T-helper 17 cell (primary cell): ENCODE measurements at regions not wholly inside any gene's neighbourhood (a gene's known extent, or its start where the extent isn't known, plus 50 kb on each side); places are given as distances from the start of the nearest gene placed in this dataset.

Experiments used
- ATAC-seq: fragments of 150-1000 bp; cut with Tn5 transposase; 2 replicates; pipeline ENCODE4 v1.10.0; 2021; ENCODE audit warnings: mild to moderate bottlenecking, moderate library complexity
- DNase-seq, 3 donors: peaks; one replicate each; pipeline versions ENCODE4 v3.0.0 to v3.0.0-alpha.2; 2020 to 2021
- H3K9me3 ChIP-seq: one replicate; pipeline ENCODE4 v1.7.0; 2013; ENCODE audit warnings: low read length, mild to moderate bottlenecking; ENCODE audit not compliant: control insufficient read depth, poor library complexity, severe bottlenecking
- H3K27ac Mint-ChIP-seq: one replicate; pipeline ENCODE4 v1.8.0; 2022; ENCODE audit warnings: mild to moderate bottlenecking, moderate library complexity, mixed read lengths
- H3K27me3 Mint-ChIP-seq: one replicate; pipeline ENCODE4 v1.8.0; 2022; ENCODE audit warnings: mixed read lengths
- H3K36me3 Mint-ChIP-seq: one replicate; pipeline ENCODE4 v1.8.0; 2022; ENCODE audit warnings: low read depth, mixed read lengths
- H3K4me1 Mint-ChIP-seq: one replicate; pipeline ENCODE4 v1.8.0; 2022; ENCODE audit warnings: mild to moderate bottlenecking, mixed read lengths
- H3K4me3 Mint-ChIP-seq: one replicate; pipeline ENCODE4 v1.8.0; 2022; ENCODE audit warnings: mild to moderate bottlenecking, moderate library complexity, mixed read lengths

DNA sequence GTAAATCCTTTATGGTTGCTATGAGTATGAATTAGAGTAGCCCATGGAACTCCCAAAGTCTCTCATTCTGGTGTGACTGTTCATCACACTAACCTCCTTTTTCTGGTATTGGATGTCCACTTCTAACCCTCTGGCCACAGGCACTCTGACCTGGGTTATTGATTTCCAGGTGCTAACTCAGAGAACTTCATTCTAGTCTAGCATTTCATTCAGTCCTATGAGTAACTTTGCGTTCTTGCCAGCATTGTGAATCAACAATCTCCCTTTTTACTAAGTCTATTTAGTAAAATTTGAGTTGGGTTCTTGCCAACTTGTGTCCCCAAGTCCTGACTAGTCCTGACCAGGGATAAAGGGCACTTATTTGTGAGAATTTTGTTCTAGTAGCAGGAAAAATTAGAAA, 103.5 kb downstream of the SNX18 start:
- H3K36me3 Mint-ChIP-seq = peaks cover 2% of the 10 kb centered on the region
- ATAC-seq = no peak

DNA sequence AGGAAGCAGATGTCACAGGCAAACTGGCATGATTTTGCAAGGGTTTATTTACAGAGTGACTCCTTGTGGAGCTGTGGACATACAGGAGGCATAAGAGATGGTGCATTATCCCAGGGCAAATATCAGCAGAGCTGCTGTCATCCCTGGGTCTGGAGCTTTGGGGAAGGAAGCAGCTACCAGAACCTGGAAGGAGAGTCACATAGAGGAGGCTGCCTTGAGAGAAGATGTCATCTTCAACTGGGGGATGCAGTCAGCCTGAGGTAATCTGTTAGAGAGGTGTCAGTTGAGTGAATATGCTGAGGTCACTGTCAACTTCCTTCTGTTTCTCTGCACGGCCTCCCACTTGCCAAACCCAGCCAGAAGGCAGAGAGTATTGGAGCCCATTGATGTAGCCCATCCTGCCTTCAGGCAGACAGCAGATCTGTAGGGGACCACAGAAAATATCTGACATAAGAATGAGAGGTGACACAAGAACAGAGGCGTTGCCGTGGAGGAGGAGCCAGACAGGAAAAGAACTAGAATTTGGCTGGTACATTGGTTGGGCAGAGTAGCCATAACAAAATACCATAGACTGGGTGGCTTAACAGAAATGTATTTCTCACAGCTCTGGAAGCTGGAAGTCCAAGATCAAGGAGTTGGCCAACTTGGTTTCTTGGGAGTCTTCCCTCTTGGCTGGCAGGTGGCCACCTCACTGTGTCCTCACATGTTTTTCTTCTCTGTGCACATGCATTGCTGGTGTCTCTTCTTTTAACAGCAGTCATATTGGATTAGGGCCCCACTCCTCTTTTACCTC, 102.8 kb downstream of the SNX18 start:
- no peak for ATAC-seq
- no peaks in the 10 kb centered on the region for H3K9me3 ChIP-seq
- no peak for DNase-seq
- H3K27ac Mint-ChIP-seq = no peak overlapping the region
- H3K4me1 Mint-ChIP-seq = peaks cover 12% of the 10 kb centered on the region
- peaks cover 6% of the 10 kb centered on the region for H3K27me3 Mint-ChIP-seq
- peaks cover 2% of the 10 kb centered on the region for H3K36me3 Mint-ChIP-seq
- H3K4me3 Mint-ChIP-seq = no peak overlapping the region

More for the DNA sequence above, 103.5 kb downstream of the SNX18 start:
- Mint-ChIP-seq H3K4me1 (peaks cover 7% of the 10 kb centered on the region), H3K27me3 (peaks cover 6% of the 10 kb centered on the region), H3K4me3 (no peak overlapping the region), H3K27ac (no peak overlapping the region)
- no peaks in the 10 kb centered on the region for H3K9me3 ChIP-seq
- DNase-seq = no peak

DNA sequence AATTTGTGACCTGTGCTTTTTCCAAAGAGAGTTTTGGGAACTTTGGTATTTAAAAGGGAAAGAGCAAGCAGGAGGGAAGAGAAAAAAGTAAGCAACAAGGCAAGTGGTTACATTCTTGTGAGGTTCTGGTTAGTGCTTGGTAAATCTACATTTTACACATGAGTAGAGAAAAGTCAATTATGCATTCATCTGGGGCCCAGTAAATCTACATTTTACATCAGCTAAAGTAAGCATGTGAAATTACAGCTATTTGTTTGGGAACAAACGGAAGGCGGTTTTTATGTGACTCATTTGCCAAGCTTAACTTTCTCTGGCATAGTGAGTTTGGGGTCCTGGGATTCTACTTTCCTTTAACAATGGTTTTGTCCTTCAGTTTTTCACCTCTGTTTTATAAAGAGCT, 102.2 kb downstream of the SNX18 start:
- peaks cover 6% of the 10 kb centered on the region for H3K27me3 Mint-ChIP-seq
- no peak overlapping the region for H3K4me3 Mint-ChIP-seq
- no peaks in the 10 kb centered on the region for H3K9me3 ChIP-seq
- peaks cover 14% of the 10 kb centered on the region for H3K4me1 Mint-ChIP-seq
- no peak for ATAC-seq
- H3K27ac Mint-ChIP-seq = no peak overlapping the region
- DNase-seq = no peak
- peaks cover 2% of the 10 kb centered on the region for H3K36me3 Mint-ChIP-seq

DNA sequence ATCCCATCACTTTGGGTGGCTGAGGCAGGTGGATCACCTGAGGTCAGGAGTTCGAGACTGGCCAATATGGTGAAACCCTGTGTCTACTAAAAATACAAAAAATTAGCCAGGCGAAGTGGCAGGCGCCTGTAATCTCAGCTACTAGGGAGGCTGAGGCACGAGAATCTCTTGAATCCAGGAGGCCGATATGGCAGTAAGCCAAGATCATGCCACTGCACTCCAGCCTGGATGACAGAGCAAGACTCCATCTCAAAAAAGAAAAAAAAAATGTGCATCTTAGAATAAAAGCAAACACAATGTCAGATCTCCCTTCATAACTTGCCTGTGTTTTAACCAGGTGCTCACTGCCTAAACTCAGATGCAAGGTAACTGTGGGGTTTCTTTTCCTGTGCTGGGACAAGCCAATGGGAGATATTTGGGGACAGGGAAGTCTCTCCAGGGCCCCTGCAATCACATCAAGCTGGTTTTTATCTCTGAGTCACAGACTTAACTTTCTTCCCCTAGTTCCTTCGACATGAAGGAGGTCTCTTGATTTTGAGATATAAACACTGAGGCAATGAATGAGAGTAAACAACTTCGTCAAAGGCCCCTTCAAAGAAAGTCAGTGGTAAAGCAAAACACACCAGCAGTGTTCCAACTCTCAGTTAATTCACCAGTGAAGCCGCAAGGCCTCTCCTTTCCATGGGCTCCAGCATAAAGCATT, 99.1 kb downstream of the SNX18 start:
- Mint-ChIP-seq H3K27ac (no peak overlapping the region), H3K4me1 (peaks cover 14% of the 10 kb centered on the region), H3K36me3 (peaks cover 2% of the 10 kb centered on the region), H3K4me3 (no peak overlapping the region), H3K27me3 (peaks cover 6% of the 10 kb centered on the region)
- DNase-seq (no peak), ATAC-seq (no peak)
- no peaks in the 10 kb centered on the region for H3K9me3 ChIP-seq

DNA sequence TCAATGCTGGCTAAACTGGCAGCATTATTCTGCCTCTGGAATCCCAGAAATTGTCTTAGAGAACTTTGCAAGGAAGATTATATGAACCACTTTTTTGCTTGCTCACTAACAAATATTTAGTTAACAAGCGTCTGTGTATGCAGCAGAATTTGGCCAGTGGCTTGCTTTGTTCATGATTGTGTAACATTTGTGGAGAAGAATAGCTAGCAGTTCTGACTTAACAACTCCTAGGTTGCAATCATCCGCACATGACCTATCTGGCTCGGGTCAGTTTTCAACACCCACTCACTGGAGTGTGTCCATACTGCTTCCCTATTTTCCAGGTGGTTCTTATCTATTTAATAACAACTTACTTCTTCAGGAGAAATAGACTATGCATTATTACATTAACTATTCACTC, 98.5 kb downstream of the SNX18 start:
- Mint-ChIP-seq H3K36me3 (peaks cover 2% of the 10 kb centered on the region), H3K4me1 (peaks cover 18% of the 10 kb centered on the region), H3K27ac (no peak overlapping the region), H3K4me3 (no peak overlapping the region), H3K27me3 (peaks cover 6% of the 10 kb centered on the region)
- no peaks in the 10 kb centered on the region for H3K9me3 ChIP-seq
- DNase-seq (no peak), ATAC-seq (no peak)

DNA sequence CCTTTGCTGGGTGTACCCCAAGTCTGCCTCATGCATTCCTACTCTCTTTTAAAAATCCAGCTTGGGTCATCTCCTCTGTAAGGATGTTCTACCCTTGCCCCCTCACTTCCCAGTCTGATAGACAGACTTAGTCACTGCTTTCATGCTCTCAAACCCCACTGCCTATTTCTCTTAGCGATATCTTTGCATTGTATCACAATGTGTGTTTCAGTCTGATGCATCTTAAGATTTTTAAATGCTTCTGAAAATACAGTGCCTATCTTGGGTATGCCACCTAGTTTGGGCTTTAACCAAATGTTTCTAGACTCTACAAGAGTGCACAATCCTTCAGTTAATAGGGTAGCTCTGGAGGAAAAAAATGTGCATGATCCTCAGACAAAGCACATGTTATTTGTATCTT, 97.8 kb downstream of the SNX18 start:
- H3K27ac Mint-ChIP-seq = no peak overlapping the region
- ATAC-seq = no peak

DNA sequence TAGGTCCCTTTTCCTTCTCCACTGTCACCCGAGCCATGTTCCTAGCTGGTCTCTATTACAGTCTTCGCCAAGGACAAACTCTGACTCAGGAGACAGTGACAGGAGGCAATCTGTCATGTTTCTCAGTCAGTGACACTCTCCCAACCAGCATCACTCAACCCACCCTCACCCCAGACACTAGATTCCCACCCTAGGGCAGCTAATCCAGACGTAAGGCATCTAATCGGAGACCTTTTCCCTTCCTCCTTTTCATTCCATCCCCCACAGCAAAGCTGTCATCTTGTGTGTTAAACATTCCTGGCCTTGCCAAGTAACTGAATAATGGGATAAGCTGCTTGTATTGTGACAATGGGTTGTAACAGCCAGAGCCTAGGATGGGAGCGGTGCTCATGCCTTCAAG, 95.2 kb downstream of the SNX18 start:
- no peak overlapping the region for H3K27ac Mint-ChIP-seq
- no peaks in the 10 kb centered on the region for H3K36me3 Mint-ChIP-seq
- H3K4me1 Mint-ChIP-seq = peaks cover 22% of the 10 kb centered on the region
- H3K27me3 Mint-ChIP-seq = no peaks in the 10 kb centered on the region
- H3K4me3 Mint-ChIP-seq = no peak overlapping the region
- ATAC-seq (no peak), DNase-seq (no peak)
- H3K9me3 ChIP-seq = no peaks in the 10 kb centered on the region

More for the DNA sequence above, 97.8 kb downstream of the SNX18 start:
- Mint-ChIP-seq H3K27me3 (peaks cover 6% of the 10 kb centered on the region), H3K4me3 (no peak overlapping the region), H3K4me1 (peaks cover 23% of the 10 kb centered on the region), H3K36me3 (peaks cover 2% of the 10 kb centered on the region)
- DNase-seq = no peak
- no peaks in the 10 kb centered on the region for H3K9me3 ChIP-seq

DNA sequence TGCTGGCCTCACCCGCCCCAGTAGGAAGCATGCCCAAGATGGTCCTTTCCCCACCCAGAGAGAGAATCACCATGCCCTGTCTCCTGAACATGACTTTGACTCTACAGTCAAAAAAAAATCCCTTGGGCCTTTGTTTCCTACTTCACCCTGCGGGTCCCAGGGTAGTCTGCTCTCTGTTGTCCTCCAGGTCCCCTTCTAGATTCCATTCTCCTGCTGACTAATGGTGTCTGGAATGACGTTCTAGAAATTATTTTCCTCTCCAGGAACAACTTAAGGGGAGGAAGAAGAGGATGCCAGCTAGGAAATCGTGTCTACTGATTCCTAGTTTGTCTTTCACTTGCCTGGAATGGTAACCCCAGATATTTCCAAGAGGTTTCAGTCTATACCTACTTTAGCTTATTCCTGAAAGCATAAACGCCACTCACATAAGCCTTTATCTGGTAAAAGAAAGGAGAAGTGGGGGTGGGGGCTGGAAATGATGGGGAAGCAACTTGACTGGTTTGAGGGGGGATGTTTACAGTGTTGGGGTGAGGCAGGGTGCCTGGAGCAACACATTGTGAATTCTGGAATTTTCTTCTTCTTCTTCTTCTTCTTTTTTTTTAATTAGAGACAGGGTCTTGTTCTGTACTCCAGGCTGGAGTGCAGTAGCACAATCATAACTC, 93.9 kb downstream of the SNX18 start:
- Mint-ChIP-seq H3K27ac (peak overlapping the region; percentile 0), H3K36me3 (no peaks in the 10 kb centered on the region), H3K27me3 (no peaks in the 10 kb centered on the region), H3K4me3 (peak overlapping the region; percentile 84), H3K4me1 (peaks cover 22% of the 10 kb centered on the region)
- H3K9me3 ChIP-seq = no peaks in the 10 kb centered on the region
- DNase-seq (no peak), ATAC-seq (no peak)

DNA sequence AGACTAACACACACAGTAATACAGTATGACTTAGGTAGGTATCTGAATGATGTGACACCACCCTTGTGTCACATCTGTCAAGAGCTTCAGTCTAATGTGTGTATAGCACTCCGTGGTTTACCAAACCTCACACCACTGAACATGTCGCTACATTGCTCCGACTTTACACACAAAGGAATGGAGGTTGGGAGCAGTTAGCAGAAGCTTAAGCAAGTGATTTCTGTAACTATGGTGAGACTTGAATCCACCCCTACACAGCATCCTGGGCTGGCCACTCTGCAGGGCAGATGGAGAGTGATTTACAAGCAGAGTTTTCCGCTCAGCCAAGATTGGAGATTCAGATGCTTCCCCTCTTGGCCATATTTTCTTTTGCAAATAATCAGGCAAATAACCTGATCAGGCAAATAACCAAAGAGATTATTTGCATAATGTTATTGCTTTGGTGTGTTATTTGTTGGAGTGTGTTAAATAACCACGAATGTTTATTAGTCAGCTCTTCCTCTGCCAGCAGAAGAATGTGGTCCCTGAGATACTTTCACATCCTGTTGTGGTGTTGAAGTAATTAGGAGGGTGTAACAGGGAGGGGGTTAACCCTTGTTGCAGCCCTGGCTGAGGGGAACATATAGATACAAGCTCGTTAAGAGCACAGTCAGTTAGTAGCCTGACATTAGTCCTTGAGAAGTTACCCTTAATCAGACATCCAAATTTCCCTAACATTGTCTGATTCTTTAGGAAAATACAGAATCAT, 92.8 kb downstream of the SNX18 start:
- no peaks in the 10 kb centered on the region for H3K9me3 ChIP-seq
- peak overlapping the region; percentile 84 for H3K4me3 Mint-ChIP-seq
- ATAC-seq (peak; percentile 91), DNase-seq (no peak)
- H3K4me1 Mint-ChIP-seq = peaks cover 17% of the 10 kb centered on the region
- no peaks in the 10 kb centered on the region for H3K36me3 Mint-ChIP-seq
- H3K27me3 Mint-ChIP-seq = no peaks in the 10 kb centered on the region
- H3K27ac Mint-ChIP-seq = peak overlapping the region; percentile 0

DNA sequence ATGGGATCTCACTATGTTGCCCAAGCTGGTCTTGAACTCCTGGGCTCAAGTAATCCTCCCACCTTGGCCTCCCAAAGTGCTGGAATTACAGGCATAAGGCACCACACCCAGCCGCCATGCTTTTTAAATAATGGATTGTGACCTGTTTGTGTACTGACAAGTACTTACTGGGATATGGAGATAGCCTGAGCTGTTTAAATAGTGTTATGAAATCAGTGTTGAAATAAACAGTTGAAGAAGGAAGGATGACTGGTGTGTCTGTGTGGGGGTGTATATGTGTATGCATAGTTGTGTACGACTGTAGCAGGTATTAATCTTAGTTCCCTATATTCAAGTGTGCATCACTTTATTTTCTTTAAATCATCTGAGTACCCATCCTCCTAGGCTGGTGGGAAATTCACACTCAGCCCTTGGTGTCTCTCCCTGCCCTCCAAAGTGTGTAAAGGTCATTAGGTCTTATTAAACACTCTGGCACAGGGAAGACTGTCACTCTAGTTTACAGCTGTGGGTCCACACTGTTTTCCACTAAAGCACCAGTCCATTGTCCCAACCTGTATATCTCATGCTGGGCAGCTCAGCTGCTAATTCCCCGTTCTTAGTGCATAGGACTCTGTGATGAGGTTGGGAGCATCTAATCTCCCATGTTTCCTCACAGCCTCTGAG, 91.0 kb downstream of the SNX18 start:
- ATAC-seq (no peak), DNase-seq (no peak)
- peaks cover 8% of the 10 kb centered on the region for H3K27me3 Mint-ChIP-seq
- H3K9me3 ChIP-seq = no peaks in the 10 kb centered on the region
- H3K4me1 Mint-ChIP-seq = peaks cover 17% of the 10 kb centered on the region
- H3K27ac Mint-ChIP-seq = no peak overlapping the region
- peaks cover 6% of the 10 kb centered on the region for H3K36me3 Mint-ChIP-seq
- H3K4me3 Mint-ChIP-seq = no peak overlapping the region

DNA sequence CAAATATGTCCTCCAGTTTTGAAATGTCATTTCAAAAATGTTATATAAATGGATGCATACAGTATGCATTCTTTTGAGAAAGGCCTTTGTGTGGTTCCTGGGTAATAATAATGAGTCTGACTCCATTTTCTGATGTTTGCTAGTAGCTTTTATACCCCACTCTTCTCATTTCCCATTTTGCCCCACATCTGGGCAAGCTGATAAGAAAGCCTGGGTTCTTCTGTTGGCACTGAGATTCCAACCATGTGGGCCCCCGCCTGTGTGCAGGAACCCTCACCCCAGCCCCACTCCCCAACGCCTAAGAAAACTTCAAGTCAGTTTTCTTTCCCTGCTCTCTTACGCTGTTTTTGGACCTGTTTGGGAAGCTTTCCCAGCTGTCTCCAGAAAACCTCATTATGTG, 89.4 kb downstream of the SNX18 start:
- ATAC-seq = no peak
- peaks cover 6% of the 10 kb centered on the region for H3K36me3 Mint-ChIP-seq
- peaks cover 8% of the 10 kb centered on the region for H3K27me3 Mint-ChIP-seq
- H3K27ac Mint-ChIP-seq = no peak overlapping the region
- no peak for DNase-seq
- H3K9me3 ChIP-seq = no peaks in the 10 kb centered on the region
- H3K4me3 Mint-ChIP-seq = no peak overlapping the region
- peaks cover 17% of the 10 kb centered on the region for H3K4me1 Mint-ChIP-seq

DNA sequence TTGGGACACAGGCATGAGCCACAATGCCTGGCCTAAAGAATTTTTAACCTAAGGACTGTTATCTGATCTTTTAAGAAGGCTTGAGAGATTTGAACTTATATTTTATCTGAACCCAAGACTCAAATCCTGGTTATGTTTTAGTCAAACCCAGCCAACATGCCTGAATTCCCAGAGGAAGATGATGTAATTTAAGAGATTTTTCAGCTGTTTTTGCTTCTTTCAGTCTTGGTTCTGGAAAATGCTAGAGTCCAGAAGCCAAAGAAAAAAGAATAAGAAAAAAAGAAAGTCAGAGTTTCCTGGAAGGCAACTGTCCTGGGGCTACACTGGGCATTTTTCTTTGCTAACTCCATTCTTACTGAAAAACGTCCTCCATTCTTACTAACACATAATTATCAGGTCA, 85.8 kb downstream of the SNX18 start:
- H3K9me3 ChIP-seq = no peaks in the 10 kb centered on the region
- DNase-seq (no peak), ATAC-seq (no peak)
- Mint-ChIP-seq H3K4me1 (peaks cover 2% of the 10 kb centered on the region), H3K4me3 (no peak overlapping the region), H3K27ac (no peak overlapping the region), H3K27me3 (peaks cover 8% of the 10 kb centered on the region), H3K36me3 (peaks cover 6% of the 10 kb centered on the region)
